ENCODE measurements at regions not wholly inside any gene's neighbourhood (a gene's known extent, or its start where the extent isn't known, plus 50 kb on each side); places are given as distances from the start of the nearest gene placed in this dataset.
"Not testable (repeated sequence)": the region's sequence is repeated elsewhere in the genome, so short reads cannot be mapped to it uniquely, and the experiment has no call there.

- DNase-seq (ENCODE audit: missing footprints) (no peak), ATAC-seq (no peak)
- intact Hi-C loops (cut with DNase I), result no loop called here
Measured at GRCh38 chr1:189706594-189706993, 771.1 kb downstream of the BRINP3 start.

GRCh38 chr1:189708674-189709073 is 769.0 kb downstream of the BRINP3 start:
- no peak for DNase-seq (ENCODE audit: missing footprints)
- intact Hi-C loops (cut with DNase I), result no loop called here
- no peak for ATAC-seq

GRCh38 chr1:189718147-189718795 is 759.4 kb downstream of the BRINP3 start:
- ATAC-seq; DNase-seq (ENCODE audit: missing footprints); intact Hi-C loops (cut with DNase I): not testable (repeated sequence)

- intact Hi-C loops (cut with DNase I), result no loop called here
Measured at GRCh38 chr1:189726806-189727205, 750.9 kb downstream of the BRINP3 start.

GRCh38 chr1:189751311-189751710 is 726.4 kb downstream of the BRINP3 start:
- ATAC-seq (no peak), DNase-seq (ENCODE audit: missing footprints) (no peak)
- intact Hi-C loops (cut with DNase I), result no loop called here

More at GRCh38 chr1:189726806-189727205, 750.9 kb downstream of the BRINP3 start:
- DNase-seq (ENCODE audit: missing footprints) (no peak), ATAC-seq (no peak)

- DNase-seq (ENCODE audit: missing footprints), result no peak
- intact Hi-C loops (cut with DNase I), result no loop called here
- ATAC-seq, result no peak
Measured at GRCh38 chr1:189752461-189752995, 725.1 kb downstream of the BRINP3 start.

GRCh38 chr1:189755100-189755499 is 722.6 kb downstream of the BRINP3 start:
- intact Hi-C loops (cut with DNase I); DNase-seq (ENCODE audit: missing footprints); ATAC-seq: not testable (repeated sequence)

GRCh38 chr1:189764391-189765320 is 713.0 kb downstream of the BRINP3 start:
- intact Hi-C loops (cut with DNase I), result no loop called here
- no peak for ATAC-seq

GRCh38 chr1:189769448-189769847 is 708.2 kb downstream of the BRINP3 start:
- no peak for ATAC-seq
- DNase-seq (ENCODE audit: missing footprints), result no peak
- intact Hi-C loops (cut with DNase I), result no loop called here

More at GRCh38 chr1:189764391-189765320, 713.0 kb downstream of the BRINP3 start:
- DNase-seq (ENCODE audit: missing footprints), result no peak

GRCh38 chr1:189774721-189775287 is 702.9 kb downstream of the BRINP3 start:
- no peak for DNase-seq (ENCODE audit: missing footprints)

GRCh38 chr1:189775343-189775742 is 702.3 kb downstream of the BRINP3 start:
- intact Hi-C loops (cut with DNase I), result no loop called here
- DNase-seq (ENCODE audit: missing footprints) (no peak), ATAC-seq (no peak)

More at GRCh38 chr1:189774721-189775287, 702.9 kb downstream of the BRINP3 start:
- intact Hi-C loops (cut with DNase I), result no loop called here
- no peak for ATAC-seq

- no peak for DNase-seq (ENCODE audit: missing footprints)
- no peak for ATAC-seq
- intact Hi-C loops (cut with DNase I), result no loop called here
Measured at GRCh38 chr1:189779034-189779433, 698.6 kb downstream of the BRINP3 start.

GRCh38 chr1:189782295-189782694 is 695.4 kb downstream of the BRINP3 start:
- intact Hi-C loops (cut with DNase I), result no loop called here
- DNase-seq (ENCODE audit: missing footprints) (no peak), ATAC-seq (no peak)

- ATAC-seq, result no peak
- intact Hi-C loops (cut with DNase I), result no loop called here
- DNase-seq (ENCODE audit: missing footprints), result no peak
Measured at GRCh38 chr1:189783456-189783855, 694.2 kb downstream of the BRINP3 start.

GRCh38 chr1:189786761-189787160 is 690.9 kb downstream of the BRINP3 start:
- intact Hi-C loops (cut with DNase I), result no loop called here
- DNase-seq (ENCODE audit: missing footprints), result no peak
- no peak for ATAC-seq

- no peak for DNase-seq (ENCODE audit: missing footprints)
- intact Hi-C loops (cut with DNase I), result no loop called here
- no peak for ATAC-seq
Measured at GRCh38 chr1:189787201-189787600, 690.5 kb downstream of the BRINP3 start.

GRCh38 chr1:189790335-189790734 is 687.3 kb downstream of the BRINP3 start:
- intact Hi-C loops (cut with DNase I), result no loop called here
- ATAC-seq (no peak), DNase-seq (ENCODE audit: missing footprints) (no peak)

GRCh38 chr1:189803364-189803763 is 674.3 kb downstream of the BRINP3 start:
- intact Hi-C loops (cut with DNase I), result no loop called here

GRCh38 chr1:189804352-189804751 is 673.3 kb downstream of the BRINP3 start:
- intact Hi-C loops (cut with DNase I), result no loop called here
- ATAC-seq, result no peak
- DNase-seq (ENCODE audit: missing footprints), result no peak

More at GRCh38 chr1:189803364-189803763, 674.3 kb downstream of the BRINP3 start:
- no peak for DNase-seq (ENCODE audit: missing footprints)
- ATAC-seq, result no peak
